SK-N-SH (cell line): ENCODE measurements at regions not wholly inside any gene's neighbourhood (a gene's known extent, or its start where the extent isn't known, plus 50 kb on each side); places are given as distances from the start of the nearest gene placed in this dataset.

Experiments
- CTCF ChIA-PET: fragments of 300-600, 350-600 bp; formaldehyde crosslinking; extraction: SDS; loops from one replicate; lab custom pipeline; 2021; lab: Yijun Ruan, JAX
- POLR2A ChIA-PET: fragments of 350-600 bp; sonication (Branson Sonifier 250); formaldehyde crosslinking; extraction: SDS; loops from one replicate; lab custom pipeline; 2020; ENCODE audit warnings: antibody characterized with exemption, inconsistent platforms; lab: Yijun Ruan, JAX
- DNase-seq: peaks from one replicate; pipeline ENCODE4 v3.0.0; 2012
- H2AFZ ChIP-seq: fragments of 200-600 bp; sonication (generic); 2 replicates; pipeline ENCODE4 v1.8.1; 2016; ENCODE audit warnings: antibody characterized with exemption, mild to moderate bottlenecking, low read depth
- H3F3A ChIP-seq: fragments of 200-600 bp; sonication (generic); replicated peaks from 2 replicates; pipeline ENCODE3; 2016; ENCODE audit warnings: antibody characterized with exemption, mild to moderate bottlenecking; ENCODE audit not compliant: insufficient read depth
- H3K27ac ChIP-seq, 2 experiments: fragments of 200-500 bp in 1 of 2; fragments of 200-600 bp in 1 of 2; sonication (Bioruptor generic) in 1 of 2; sonication (generic), shearing (Covaris generic) in 1 of 2; 2 replicates each; pipeline versions ENCODE4 v1.5.1 to v1.6.1; 2014 to 2016; ENCODE audit warnings: low read depth in 2 of 2, inconsistent platforms in 1 of 2, low read length in 1 of 2, mild to moderate bottlenecking in 1 of 2, mixed read lengths in 1 of 2
- H3K27me3 ChIP-seq: fragments of 200-600 bp; sonication (generic), shearing (Covaris generic); 2 replicates; pipeline ENCODE4 v1.6.1; 2016; ENCODE audit warnings: mixed run types; ENCODE audit not compliant: insufficient read depth
- H3K36me3 ChIP-seq, 2 experiments: fragments of 200-500 bp in 1 of 2; fragments of 200-600 bp in 1 of 2; sonication (Bioruptor generic) in 1 of 2; sonication (generic) in 1 of 2; replicated peaks in 1 of 2; 2 replicates each; pipeline versions ENCODE3 to v1.5.1; 2014 to 2016; ENCODE audit warnings: low read length in 1 of 2, mild to moderate bottlenecking in 1 of 2; ENCODE audit not compliant: insufficient read depth in 2 of 2, control insufficient read depth in 1 of 2
- H3K4me1 ChIP-seq, 2 experiments: fragments of 200-500 bp in 1 of 2; fragments of 200-600 bp in 1 of 2; sonication (Bioruptor generic) in 1 of 2; sonication (generic), shearing (Covaris generic) in 1 of 2; 2 replicates each; pipeline versions ENCODE4 v1.5.1 to v1.6.1; 2014 to 2016; ENCODE audit warnings: low read depth in 1 of 2, low read length in 1 of 2, mixed run types in 1 of 2; ENCODE audit not compliant: insufficient read depth in 2 of 2, control insufficient read depth in 1 of 2
- H3K4me2 ChIP-seq: fragments of 200-600 bp; sonication (generic), shearing (Covaris generic); 2 replicates; pipeline ENCODE4 v1.6.1; 2017; ENCODE audit warnings: mixed run types
- H3K4me3 ChIP-seq, 2 experiments: fragments of 200-500 bp in 1 of 2; fragments of 200-600 bp in 1 of 2; sonication (Bioruptor generic) in 1 of 2; sonication (generic), shearing (Covaris generic) in 1 of 2; 2 replicates each; pipeline versions ENCODE4 v1.5.1 to v1.8.1; 2014 to 2016; ENCODE audit warnings: low read depth in 2 of 2, inconsistent platforms in 1 of 2, low read length in 1 of 2, mild to moderate bottlenecking in 1 of 2, mixed read lengths in 1 of 2, moderate library complexity in 1 of 2
- H3K79me2 ChIP-seq: fragments of 200-600 bp; sonication (generic); 2 replicates; pipeline ENCODE4 v1.8.1; 2017; ENCODE audit warnings: mild to moderate bottlenecking; ENCODE audit not compliant: insufficient read depth
- H3K9ac ChIP-seq: fragments of 200-600 bp; sonication (generic); 2 replicates; pipeline ENCODE4 v1.6.1; 2017; ENCODE audit warnings: mixed run types
- H3K9me2 ChIP-seq: fragments of 200-600 bp; sonication (generic); 2 replicates; pipeline ENCODE4 v1.6.1; 2017; ENCODE audit warnings: mixed run types
- H3K9me3 ChIP-seq: fragments of 200-600 bp; sonication (generic); 2 replicates; pipeline ENCODE4 v1.6.1; 2017; ENCODE audit warnings: mixed run types, mild to moderate bottlenecking, moderate library complexity
- H4K20me1 ChIP-seq: fragments of 200-600 bp; sonication (generic); 2 replicates; pipeline ENCODE4 v1.6.1; 2017; ENCODE audit warnings: mild to moderate bottlenecking, mixed run types; ENCODE audit not compliant: insufficient read depth
- EP300 ChIP-seq, 2 experiments: IDR thresholded peaks; 2 replicates each; pipeline versions ENCODE4 v1.4.0 to v1.6.1; 2012; ENCODE audit warnings: borderline replicate concordance in 1 of 2, low read depth in 1 of 2, low read length in 1 of 2
- GABPA ChIP-seq: IDR thresholded peaks from 2 replicates; pipeline ENCODE4 v1.4.0; 2012; ENCODE audit warnings: low read depth, mild to moderate bottlenecking
- NFIC ChIP-seq: IDR thresholded peaks from 2 replicates; pipeline ENCODE4 v1.4.0; 2012; ENCODE audit warnings: borderline replicate concordance
- NRF1 ChIP-seq: IDR thresholded peaks from 2 replicates; pipeline ENCODE4 v1.6.1; 2012; ENCODE audit warnings: low read depth, mild to moderate bottlenecking, low read length
- POLR2AphosphoS5 ChIP-seq: IDR thresholded peaks from 2 replicates; pipeline ENCODE4 v1.6.1; 2012; ENCODE audit warnings: low read depth, low read length
- RAD21 ChIP-seq: IDR thresholded peaks from 2 replicates; pipeline ENCODE4 v1.6.1; 2012; ENCODE audit warnings: mild to moderate bottlenecking, low read length
- RFX5 ChIP-seq: IDR thresholded peaks from 2 replicates; pipeline ENCODE4 v1.6.1; 2012; ENCODE audit warnings: mild to moderate bottlenecking, improper control_type of control experiment, low read length
- SIN3A ChIP-seq: IDR thresholded peaks from 2 replicates; pipeline ENCODE4 v1.6.1; 2012; ENCODE audit warnings: low read depth, mild to moderate bottlenecking, low read length, moderate library complexity, borderline replicate concordance
- SMC3 ChIP-seq: IDR thresholded peaks from 2 replicates; pipeline ENCODE4 v1.6.1; 2012; ENCODE audit warnings: low read depth, low read length, improper control_type of control experiment
- USF2 ChIP-seq: fragments of 150-350 bp; IDR thresholded peaks from 2 replicates; pipeline ENCODE4 v1.6.1; 2017; ENCODE audit warnings: antibody characterized with exemption, low read length, low read depth, borderline replicate concordance
- YY1 ChIP-seq: IDR thresholded peaks from 2 replicates; pipeline ENCODE4 v1.4.0; 2012; ENCODE audit warnings: low read depth, mild to moderate bottlenecking
- WGBS: methylation state at CpG from one replicate; pipeline ENCODE4 v1.1.6; 2017; ENCODE audit warnings: low lambda C conversion rate; 5-methylcytosine and 5-hydroxymethylcytosine counted together
- TF ChIP-seq, protein P1 (sequence below): IDR thresholded peaks from 2 replicates; pipeline ENCODE4 v1.6.1; 2012; ENCODE audit warnings: mild to moderate bottlenecking, low read depth, low read length, moderate library complexity
- TF ChIP-seq, protein P2 (sequence below): IDR thresholded peaks from 2 replicates; pipeline ENCODE4; 2012

DNA sequence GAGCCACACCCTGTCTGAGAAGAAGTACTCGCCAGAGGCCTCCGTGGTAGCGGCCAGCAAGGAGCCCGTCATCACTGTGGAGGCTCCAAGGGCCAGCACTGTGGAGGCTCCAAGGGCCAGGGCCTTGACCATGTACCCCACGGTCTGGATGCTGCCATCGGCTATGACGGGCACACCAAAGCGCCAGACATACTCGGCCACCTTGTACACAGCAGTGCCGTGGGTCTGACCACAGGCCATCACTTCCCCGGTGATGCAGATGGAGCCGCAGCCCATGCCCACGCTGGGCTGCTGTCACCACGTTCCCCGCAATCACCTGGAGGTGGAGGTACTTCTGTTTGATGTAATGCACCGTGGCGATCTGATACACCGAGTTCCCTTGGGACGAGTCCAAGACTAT, 377.7 kb upstream of the MAOA start (continued):
- TF ChIP-seq, protein P1, sequence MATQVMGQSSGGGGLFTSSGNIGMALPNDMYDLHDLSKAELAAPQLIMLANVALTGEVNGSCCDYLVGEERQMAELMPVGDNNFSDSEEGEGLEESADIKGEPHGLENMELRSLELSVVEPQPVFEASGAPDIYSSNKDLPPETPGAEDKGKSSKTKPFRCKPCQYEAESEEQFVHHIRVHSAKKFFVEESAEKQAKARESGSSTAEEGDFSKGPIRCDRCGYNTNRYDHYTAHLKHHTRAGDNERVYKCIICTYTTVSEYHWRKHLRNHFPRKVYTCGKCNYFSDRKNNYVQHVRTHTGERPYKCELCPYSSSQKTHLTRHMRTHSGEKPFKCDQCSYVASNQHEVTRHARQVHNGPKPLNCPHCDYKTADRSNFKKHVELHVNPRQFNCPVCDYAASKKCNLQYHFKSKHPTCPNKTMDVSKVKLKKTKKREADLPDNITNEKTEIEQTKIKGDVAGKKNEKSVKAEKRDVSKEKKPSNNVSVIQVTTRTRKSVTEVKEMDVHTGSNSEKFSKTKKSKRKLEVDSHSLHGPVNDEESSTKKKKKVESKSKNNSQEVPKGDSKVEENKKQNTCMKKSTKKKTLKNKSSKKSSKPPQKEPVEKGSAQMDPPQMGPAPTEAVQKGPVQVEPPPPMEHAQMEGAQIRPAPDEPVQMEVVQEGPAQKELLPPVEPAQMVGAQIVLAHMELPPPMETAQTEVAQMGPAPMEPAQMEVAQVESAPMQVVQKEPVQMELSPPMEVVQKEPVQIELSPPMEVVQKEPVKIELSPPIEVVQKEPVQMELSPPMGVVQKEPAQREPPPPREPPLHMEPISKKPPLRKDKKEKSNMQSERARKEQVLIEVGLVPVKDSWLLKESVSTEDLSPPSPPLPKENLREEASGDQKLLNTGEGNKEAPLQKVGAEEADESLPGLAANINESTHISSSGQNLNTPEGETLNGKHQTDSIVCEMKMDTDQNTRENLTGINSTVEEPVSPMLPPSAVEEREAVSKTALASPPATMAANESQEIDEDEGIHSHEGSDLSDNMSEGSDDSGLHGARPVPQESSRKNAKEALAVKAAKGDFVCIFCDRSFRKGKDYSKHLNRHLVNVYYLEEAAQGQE, result no peak

DNA sequence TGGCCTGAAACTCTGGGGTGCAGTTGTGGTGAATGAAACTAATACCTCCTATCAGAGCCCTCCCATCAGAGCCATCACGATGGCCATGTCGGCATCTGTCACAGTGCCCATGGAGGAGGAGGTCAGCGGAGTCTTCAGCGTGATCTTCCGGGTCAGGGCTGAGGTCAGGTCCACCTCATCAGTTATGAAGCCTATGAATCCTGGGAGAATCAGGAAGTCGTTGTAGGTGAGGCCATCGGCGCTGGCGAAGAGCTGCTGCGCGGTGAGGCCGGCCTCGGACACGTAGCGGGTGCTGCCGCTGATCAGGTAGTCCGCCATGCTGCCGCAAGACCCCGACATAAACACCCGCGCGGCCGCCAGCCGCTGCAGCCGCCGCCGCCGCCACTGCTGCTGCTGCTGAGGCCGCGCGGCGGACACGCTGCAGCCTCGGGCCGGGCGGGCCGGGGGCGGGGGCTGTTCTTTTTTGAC, 376.7 kb upstream of the MAOA start:
- no peaks in the 10 kb centered on the region for H3K36me3 ChIP-seq
- no peak overlapping the region for H3K9ac ChIP-seq
- 56% methylated on average over 37 of the region's 38 CpGs for WGBS
- H3K79me2 ChIP-seq, result no peaks in the 10 kb centered on the region
- TF ChIP-seq NFIC (no peak), YY1 (no peak), EP300 (IDR thresholded peaks at IDR 0.05; ENCODE audit: borderline replicate concordance in 1 of 2, low read depth in 1 of 2, low read length in 1 of 2) (no peak), NRF1 (no peak), RFX5 (no peak), SIN3A (no peak), USF2 (no peak), POLR2AphosphoS5 (no peak), GABPA (no peak), SMC3 (no peak), RAD21 (no peak)
- TF ChIP-seq, protein P2, sequence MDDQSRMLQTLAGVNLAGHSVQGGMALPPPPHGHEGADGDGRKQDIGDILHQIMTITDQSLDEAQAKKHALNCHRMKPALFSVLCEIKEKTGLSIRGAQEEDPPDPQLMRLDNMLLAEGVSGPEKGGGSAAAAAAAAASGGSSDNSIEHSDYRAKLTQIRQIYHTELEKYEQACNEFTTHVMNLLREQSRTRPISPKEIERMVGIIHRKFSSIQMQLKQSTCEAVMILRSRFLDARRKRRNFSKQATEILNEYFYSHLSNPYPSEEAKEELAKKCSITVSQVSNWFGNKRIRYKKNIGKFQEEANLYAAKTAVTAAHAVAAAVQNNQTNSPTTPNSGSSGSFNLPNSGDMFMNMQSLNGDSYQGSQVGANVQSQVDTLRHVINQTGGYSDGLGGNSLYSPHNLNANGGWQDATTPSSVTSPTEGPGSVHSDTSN, result no peak
- no peak for DNase-seq
- no peak overlapping the region for H3K4me2 ChIP-seq
- H3K4me1 ChIP-seq, result no peaks in the 10 kb centered on the region
- ChIA-PET CTCF (no interaction called here), POLR2A (no interaction called here)
- no peak overlapping the region for H3K4me3 ChIP-seq
- H4K20me1 ChIP-seq, result no peaks in the 10 kb centered on the region
- no peaks in the 10 kb centered on the region for H3F3A ChIP-seq
- no peak overlapping the region for H2AFZ ChIP-seq
- H3K9me3 ChIP-seq, result no peaks in the 10 kb centered on the region
- no peaks in the 10 kb centered on the region for H3K27me3 ChIP-seq
- no peak overlapping the region for H3K27ac ChIP-seq
- no peaks in the 10 kb centered on the region for H3K9me2 ChIP-seq
